WERI-Rb-1 (cell line): ENCODE measurements at regions not wholly inside any gene's neighbourhood (a gene's known extent, or its start where the extent isn't known, plus 50 kb on each side); places are given as distances from the start of the nearest gene placed in this dataset.

Source experiments
- DNase-seq: peaks from one replicate; pipeline ENCODE4 v3.0.0-alpha.2; 2020
- H3K27ac ChIP-seq: fragments of 250-450 bp; sonication (Bioruptor Pico); 2 replicates; pipeline ENCODE4 v1.5.1; 2020; ENCODE audit warnings: mild to moderate bottlenecking, moderate library complexity
- H3K27me3 ChIP-seq: fragments of 250-450 bp; sonication (Bioruptor Pico); 2 replicates; pipeline ENCODE4 v1.5.1; 2021; ENCODE audit warnings: mild to moderate bottlenecking, low read depth, moderate library complexity; ENCODE audit not compliant: insufficient read depth, severe bottlenecking
- H3K36me3 ChIP-seq: fragments of 250-450 bp; sonication (Bioruptor Pico); 2 replicates; pipeline ENCODE4 v1.5.1; 2020; ENCODE audit warnings: mild to moderate bottlenecking, moderate library complexity
- H3K4me3 ChIP-seq: 2 replicates; pipeline ENCODE4 v1.5.1; 2011; ENCODE audit warnings: low read depth, mild to moderate bottlenecking, control low read depth, low read length
- H3K9me3 ChIP-seq: fragments of 250-450 bp; sonication (Bioruptor Pico); 2 replicates; pipeline ENCODE4 v1.5.1; 2021; ENCODE audit warnings: mild to moderate bottlenecking, moderate library complexity; ENCODE audit not compliant: severe bottlenecking
- CTCF ChIP-seq: IDR thresholded peaks from 2 replicates; pipeline ENCODE4 v1.5.1; 2011; ENCODE audit warnings: low read depth, mild to moderate bottlenecking, control low read depth, inconsistent platforms, low read length

DNA sequence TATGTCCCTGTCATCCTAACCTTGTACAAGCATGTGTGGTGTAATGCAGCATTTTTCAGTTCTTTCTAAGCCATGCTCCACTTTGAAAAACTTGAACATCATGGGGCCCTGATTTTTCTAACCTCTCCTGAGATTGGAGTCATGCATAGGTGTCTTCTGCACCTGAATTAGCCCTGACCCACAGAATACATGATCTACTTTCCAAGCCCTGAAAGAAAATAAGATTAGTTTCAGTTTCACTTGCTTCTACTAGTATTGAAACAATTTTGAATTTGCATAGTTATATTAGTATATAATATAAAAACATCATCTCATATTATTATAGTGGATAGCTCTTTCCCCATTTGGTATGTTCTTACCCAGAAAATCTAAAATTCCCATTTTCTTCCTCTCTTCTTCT is 178.2 kb downstream of the HS3ST1 start:
- no peak for DNase-seq
- Histone ChIP-seq H3K27me3 (peaks cover 3% of the 10 kb centered on the region), H3K36me3 (no peaks in the 10 kb centered on the region), H3K4me3 (no peak overlapping the region), H3K27ac (no peak overlapping the region), H3K9me3 (peaks cover 2% of the 10 kb centered on the region)
- no peak for TF ChIP-seq CTCF

GRCh38 chr4:11232015-11232414 is 196.7 kb downstream of the HS3ST1 start:
- Histone ChIP-seq H3K27ac (no peak overlapping the region), H3K27me3 (no peaks in the 10 kb centered on the region), H3K9me3 (no peaks in the 10 kb centered on the region), H3K36me3 (no peaks in the 10 kb centered on the region), H3K4me3 (no peak overlapping the region)
- no peak for TF ChIP-seq CTCF
- no peak for DNase-seq

DNA sequence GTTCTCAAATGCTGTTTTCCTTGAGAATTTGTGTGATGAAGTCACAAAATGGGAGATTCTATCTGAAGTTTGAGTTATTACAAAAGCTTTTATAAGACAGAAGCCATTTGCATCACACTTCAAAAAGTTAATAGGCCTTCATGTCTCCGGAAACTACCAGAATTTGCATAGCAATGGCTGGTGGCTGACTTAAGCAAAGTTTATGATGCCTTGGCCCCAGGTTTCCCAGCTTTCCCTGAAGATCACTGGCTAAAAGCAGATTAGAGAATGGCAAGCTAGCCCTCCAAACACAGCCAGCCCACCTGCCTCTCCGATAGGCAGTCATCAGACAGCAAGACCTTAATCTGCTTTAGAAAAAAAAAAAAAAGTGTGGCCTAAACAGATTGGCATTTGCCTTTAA is 197.8 kb downstream of the HS3ST1 start:
- H3K4me3 ChIP-seq = no peak overlapping the region
- no peaks in the 10 kb centered on the region for H3K36me3 ChIP-seq
- DNase-seq = peak; percentile 72
- no peak for TF ChIP-seq CTCF
- no peak overlapping the region for H3K27ac ChIP-seq
- H3K27me3 ChIP-seq = no peaks in the 10 kb centered on the region
- no peaks in the 10 kb centered on the region for H3K9me3 ChIP-seq

DNA sequence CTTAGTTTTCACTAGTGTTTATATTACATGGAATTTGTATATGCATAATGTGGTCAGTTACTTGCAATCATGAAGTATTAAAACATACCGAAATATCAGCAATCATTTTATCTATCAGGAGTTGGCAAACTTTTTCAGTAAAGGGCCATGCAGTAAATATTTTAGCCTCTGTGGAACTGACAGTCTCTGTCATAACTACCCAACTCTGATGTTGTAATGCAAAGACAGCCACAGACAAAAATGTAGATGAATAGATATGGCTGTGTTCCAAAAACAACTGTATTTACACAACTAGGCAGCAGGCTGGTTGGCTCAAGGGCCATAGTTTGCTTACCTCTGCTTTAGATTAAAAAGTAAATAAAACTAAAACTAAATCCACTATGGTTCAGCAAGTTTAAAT is 200.2 kb downstream of the HS3ST1 start:
- H3K9me3 ChIP-seq = no peaks in the 10 kb centered on the region
- H3K27me3 ChIP-seq = no peaks in the 10 kb centered on the region
- TF ChIP-seq CTCF = no peak
- no peak overlapping the region for H3K4me3 ChIP-seq
- no peaks in the 10 kb centered on the region for H3K36me3 ChIP-seq
- no peak for DNase-seq
- H3K27ac ChIP-seq = no peak overlapping the region

GRCh38 chr4:11223311-11223710 is 205.4 kb downstream of the HS3ST1 start:
- no peak for DNase-seq
- TF ChIP-seq CTCF = no peak
- no peak overlapping the region for H3K4me3 ChIP-seq

DNA sequence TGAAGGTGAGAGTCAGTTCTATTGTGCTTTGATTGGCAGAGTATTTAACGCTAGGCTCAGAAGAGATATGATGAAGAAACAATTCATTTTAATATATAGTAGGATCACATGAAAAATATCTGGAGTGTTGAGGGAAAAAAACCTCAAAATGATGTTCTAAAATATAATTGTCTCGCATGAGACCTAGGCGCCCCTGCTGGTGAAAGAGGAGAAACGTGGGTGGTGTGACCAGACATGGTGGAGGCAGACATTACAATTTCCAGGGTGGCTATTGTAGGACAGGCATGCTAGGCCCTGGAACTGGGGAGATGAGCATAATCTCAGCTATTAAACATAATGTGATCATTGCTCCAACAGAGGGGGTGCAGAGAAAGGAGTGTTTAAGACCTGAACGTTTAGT is 210.0 kb downstream of the HS3ST1 start:
- no peak for DNase-seq
- Histone ChIP-seq H3K36me3 (no peaks in the 10 kb centered on the region), H3K9me3 (peaks cover 3% of the 10 kb centered on the region), H3K4me3 (no peak overlapping the region), H3K27me3 (no peaks in the 10 kb centered on the region), H3K27ac (no peak overlapping the region)
- 0 out of 2 replicates have a peak, but pooled peaks have one; percentile 6 for TF ChIP-seq CTCF

More at GRCh38 chr4:11223311-11223710, 205.4 kb downstream of the HS3ST1 start:
- Histone ChIP-seq H3K9me3 (no peaks in the 10 kb centered on the region), H3K27me3 (no peaks in the 10 kb centered on the region), H3K27ac (no peak overlapping the region), H3K36me3 (no peaks in the 10 kb centered on the region)
